HEK293 (cell line): ENCODE measurements at regions not wholly inside any gene's neighbourhood (a gene's known extent, or its start where the extent isn't known, plus 50 kb on each side); places are given as distances from the start of the nearest gene placed in this dataset.

ENCODE experiments used
- CTCF ChIA-PET: fragments of 350-600 bp; formaldehyde crosslinking; extraction: SDS; loops from one replicate; lab custom pipeline; 2021; ENCODE audit warnings: antibody characterized with exemption; lab: Yijun Ruan, JAX
- POLR2A ChIA-PET: fragments of 300-600 bp; formaldehyde crosslinking; extraction: SDS; loops from one replicate; lab custom pipeline; 2020; ENCODE audit warnings: antibody characterized with exemption, inconsistent platforms; lab: Yijun Ruan, JAX
- H3K27ac ChIP-seq: fragments of 200-500 bp; sonication (Bioruptor generic); 2 replicates; pipeline ENCODE4 v1.5.1; 2014; ENCODE audit warnings: low read depth, low read length, control low read depth, inconsistent platforms; ENCODE audit errors: extremely low read depth
- H3K36me3 ChIP-seq, 2 experiments: fragments of 200-500 bp in 1 of 2; sonication (Bioruptor generic) in 1 of 2; 1 replicate in 1 of 2; 2 replicates in 1 of 2; pipeline ENCODE4 v1.5.1; 2014 to 2017; ENCODE audit warnings: inconsistent platforms in 2 of 2, low read length in 2 of 2; ENCODE audit not compliant: control insufficient read depth in 2 of 2, insufficient read depth in 1 of 2
- H3K4me1 ChIP-seq: fragments of 200-500 bp; sonication (Bioruptor generic); 2 replicates; pipeline ENCODE4 v1.5.1; 2014; ENCODE audit warnings: mild to moderate bottlenecking, low read length, inconsistent platforms; ENCODE audit not compliant: control insufficient read depth, insufficient read depth
- H3K4me3 ChIP-seq: 2 replicates; pipeline ENCODE4 v1.5.1; 2011; ENCODE audit warnings: low read depth, mild to moderate bottlenecking, control low read depth, low read length, moderate library complexity
- H3K9me3 ChIP-seq: fragments of 200-500 bp; sonication (Bioruptor generic); 2 replicates; pipeline ENCODE4 v1.5.1; 2014; ENCODE audit warnings: low read depth, low read length, inconsistent platforms; ENCODE audit not compliant: control insufficient read depth, insufficient read depth
- GLIS2 ChIP-seq: fragments of 450-650 bp; formaldehyde crosslinking; IDR thresholded peaks from 2 replicates; pipeline ENCODE4 v1.5.1; 2016; ENCODE audit warnings: missing biosample characterization, missing genetic modification characterization
- IKZF3 ChIP-seq: fragments of 450-650 bp; IDR thresholded peaks from 2 replicates; pipeline ENCODE4 v1.5.0; 2018; ENCODE audit warnings: missing biosample characterization, mild to moderate bottlenecking, missing genetic modification characterization, moderate library complexity
- KLF7 ChIP-seq: fragments of 450-650 bp; formaldehyde crosslinking; IDR thresholded peaks from 2 replicates; pipeline ENCODE4 v1.5.1; 2016; ENCODE audit warnings: missing biosample characterization, missing genetic modification characterization, borderline replicate concordance
- KLF8 ChIP-seq: fragments of 450-650 bp; formaldehyde crosslinking; IDR thresholded peaks from 2 replicates; pipeline ENCODE4 v1.5.1; 2016; ENCODE audit warnings: missing biosample characterization, missing genetic modification characterization
- SETDB1 ChIP-seq: IDR thresholded peaks from one replicate; pipeline ENCODE4 v1.6.1; 2017; ENCODE audit warnings: mild to moderate bottlenecking, low read length, moderate library complexity, mixed read lengths; ENCODE audit not compliant: insufficient read length
- ZBTB44 ChIP-seq: fragments of 450-650 bp; IDR thresholded peaks from 2 replicates; pipeline ENCODE4 v1.5.1; 2018; ENCODE audit warnings: missing biosample characterization, mild to moderate bottlenecking, missing genetic modification characterization
- ZNF132 ChIP-seq: fragments of 450-650 bp; formaldehyde crosslinking; IDR thresholded peaks from 2 replicates; pipeline ENCODE4 v1.5.1; 2017; ENCODE audit warnings: missing biosample characterization, missing genetic modification characterization, borderline replicate concordance
- ZNF140 ChIP-seq: fragments of 450-650 bp; formaldehyde crosslinking; IDR thresholded peaks from 2 replicates; pipeline ENCODE4 v1.5.1; 2016; ENCODE audit warnings: missing biosample characterization, missing genetic modification characterization
- ZNF16 ChIP-seq: fragments of 450-650 bp; formaldehyde crosslinking; IDR thresholded peaks from 2 replicates; pipeline ENCODE4 v1.5.1; 2016; ENCODE audit warnings: low read depth, missing biosample characterization, missing genetic modification characterization
- ZNF280C ChIP-seq: fragments of 450-650 bp; formaldehyde crosslinking; IDR thresholded peaks from 2 replicates; pipeline ENCODE4 v1.5.1; 2016; ENCODE audit warnings: missing biosample characterization, missing genetic modification characterization
- ZNF426 ChIP-seq: fragments of 450-650 bp; formaldehyde crosslinking; IDR thresholded peaks from 2 replicates; pipeline ENCODE4 v1.5.1; 2017; ENCODE audit warnings: missing biosample characterization, missing genetic modification characterization, mild to moderate bottlenecking, inconsistent platforms, moderate library complexity
- ZNF488 ChIP-seq: fragments of 450-650 bp; formaldehyde crosslinking; IDR thresholded peaks from 2 replicates; pipeline ENCODE4 v1.5.1; 2016; ENCODE audit warnings: missing biosample characterization, missing genetic modification characterization
- ZNF561 ChIP-seq: fragments of 450-650 bp; IDR thresholded peaks from 2 replicates; pipeline ENCODE4 v1.5.1; 2018; ENCODE audit warnings: missing biosample characterization, missing genetic modification characterization, borderline replicate concordance
- ZNF596 ChIP-seq: fragments of 450-650 bp; IDR thresholded peaks from 2 replicates; pipeline ENCODE4 v1.5.0; 2018; ENCODE audit warnings: missing biosample characterization, mild to moderate bottlenecking, missing genetic modification characterization, moderate library complexity
- ZNF621 ChIP-seq: fragments of 450-650 bp; formaldehyde crosslinking; IDR thresholded peaks from 2 replicates; pipeline ENCODE4 v1.5.1; 2017; ENCODE audit warnings: missing biosample characterization, missing genetic modification characterization
- ZNF629 ChIP-seq: fragments of 450-650 bp; formaldehyde crosslinking; IDR thresholded peaks from 2 replicates; pipeline ENCODE4 v1.5.1; 2017; ENCODE audit warnings: missing biosample characterization, missing genetic modification characterization
- ZNF658 ChIP-seq: fragments of 450-650 bp; formaldehyde crosslinking; IDR thresholded peaks from 2 replicates; pipeline ENCODE4; 2016; ENCODE audit warnings: missing biosample characterization, missing genetic modification characterization
- ZNF677 ChIP-seq: fragments of 450-650 bp; IDR thresholded peaks from 2 replicates; pipeline ENCODE4 v1.5.0; 2018; ENCODE audit warnings: missing biosample characterization, mild to moderate bottlenecking, missing genetic modification characterization, moderate library complexity
- ZNF843 ChIP-seq: fragments of 450-650 bp; formaldehyde crosslinking; IDR thresholded peaks from 2 replicates; pipeline ENCODE4 v1.5.1; 2016; ENCODE audit warnings: missing biosample characterization, missing genetic modification characterization
- ZSCAN18 ChIP-seq: fragments of 450-650 bp; formaldehyde crosslinking; IDR thresholded peaks from 2 replicates; pipeline ENCODE4 v1.5.1; 2016; ENCODE audit warnings: missing biosample characterization, missing genetic modification characterization
- ZSCAN23 ChIP-seq: fragments of 450-650 bp; formaldehyde crosslinking; IDR thresholded peaks from 2 replicates; pipeline ENCODE4 v1.5.1; 2016; ENCODE audit warnings: missing biosample characterization, missing genetic modification characterization
- ZSCAN4 ChIP-seq: fragments of 450-650 bp; formaldehyde crosslinking; IDR thresholded peaks from 2 replicates; pipeline ENCODE4 v1.5.1; 2017; ENCODE audit warnings: missing biosample characterization, missing genetic modification characterization

GRCh38 chr6:5930143-5930770 is 76.5 kb downstream of the NRN1 start:
- POLR2A ChIA-PET: no interaction called here
- H3K27ac ChIP-seq: no peak overlapping the region
- CTCF ChIA-PET: interaction anchor here (1.0 kb wide), 1 partner anchor 291 kb away, joined by 3 read pairs; no protein-coding TSS in a partner anchor
- H3K4me1 ChIP-seq: no peaks in the 10 kb centered on the region
- no peak overlapping the region for H3K4me3 ChIP-seq
- TF ChIP-seq ZSCAN23 (tag by site-specific recombination) (no peak), KLF8 (tag by site-specific recombination) (no peak), ZNF677 (tag by site-specific recombination) (no peak), ZSCAN18 (tag by site-specific recombination) (no peak), ZNF658 (tag by site-specific recombination) (no peak), GLIS2 (tag by site-specific recombination) (no peak), ZNF280C (tag by site-specific recombination) (no peak), IKZF3 (tag by site-specific recombination) (no peak), ZNF140 (tag by site-specific recombination) (no peak), ZNF426 (no peak), KLF7 (tag by site-specific recombination) (no peak)
- H3K36me3 ChIP-seq: no peaks in the 10 kb centered on the region
- H3K9me3 ChIP-seq: no peaks in the 10 kb centered on the region

GRCh38 chr6:5923840-5924239 is 82.9 kb downstream of the NRN1 start:
- H3K4me1 ChIP-seq: no peaks in the 10 kb centered on the region
- no peak overlapping the region for H3K27ac ChIP-seq
- no peaks in the 10 kb centered on the region for H3K9me3 ChIP-seq
- POLR2A ChIA-PET: no interaction called here
- H3K36me3 ChIP-seq: no peaks in the 10 kb centered on the region
- CTCF ChIA-PET: no interaction called here
- TF ChIP-seq ZNF132 (tag by site-specific recombination) (no peak), ZNF16 (tag by site-specific recombination) (no peak), ZNF629 (tag by site-specific recombination) (no peak), ZNF561 (no peak), ZNF488 (tag by site-specific recombination) (no peak), ZNF596 (tag by site-specific recombination) (no peak), ZSCAN4 (tag by site-specific recombination) (no peak), ZBTB44 (tag by site-specific recombination) (no peak), ZNF677 (tag by site-specific recombination) (no peak), SETDB1 (no peak), ZNF621 (tag by site-specific recombination) (no peak), ZNF843 (no peak)
- TF ChIP-seq, all 188 proteins: peak for 0
- H3K4me3 ChIP-seq: no peak overlapping the region
